ENCODE measurements at regions not wholly inside any gene's neighbourhood (a gene's known extent, or its start where the extent isn't known, plus 50 kb on each side); places are given as distances from the start of the nearest gene placed in this dataset.

GRCh38 chr21:43355266-43355924 is 71.5 kb downstream of the SIK1 start:
- TF ChIP-seq FOSL2 (IDR thresholded peaks at IDR 0.05), result no peak
- TF ChIP-seq FOSL2 (CRISPR knock-in tag; IDR thresholded peaks at IDR 0.05), result no peak
- no peak for TF ChIP-seq BCL3 (IDR thresholded peaks at IDR 0.05)
- no peak for TF ChIP-seq CTCF (IDR thresholded peaks at IDR 0.05)
- no peak for TF ChIP-seq RNF2 (IDR thresholded peaks at IDR 0.05; ENCODE audit: borderline replicate concordance, low read depth)
- no peak for TF ChIP-seq HOXB5 (CRISPR knock-in tag; IDR thresholded peaks at IDR 0.05)
- TF ChIP-seq ESRRA (IDR thresholded peaks at IDR 0.05; ENCODE audit: borderline replicate concordance, low read length), result no peak
- FAIRE-seq, result no peak
- 89% methylated on average over 18 of the region's 25 CpGs for WGBS (ENCODE audit: missing lambda C conversion rate)
- CTCF ChIA-PET, result interaction anchor here (1.2 kb wide), 1 partner anchor 12 kb away, joined by 3 read pairs; no protein-coding TSS in a partner anchor
- peak overlapping the region in 1 of 2 experiments; percentile 32; a peak in 3 of 6 replicates for H3K27ac ChIP-seq
- no peaks in the 10 kb centered on the region; the same call in 2 of the 3 replicates for H3K4me1 ChIP-seq
- no peaks in the 10 kb centered on the region for H3K9me3 ChIP-seq
- ATAC-seq, result no peak; a peak in 1 of 6 replicates
- POLR2A ChIA-PET, result no interaction called here
- no peak overlapping the region for H3K4me2 ChIP-seq
- no peak for DNase-seq (ENCODE audit: low read depth in 1 of 2, low spot score in 1 of 2)
- H3K4me3 ChIP-seq, result no peak overlapping the region

- FAIRE-seq (no peak), ATAC-seq (no peak), DNase-seq (ENCODE audit: low read depth in 1 of 2, low spot score in 1 of 2) (no peak)
- TF ChIP-seq RCOR1 (IDR thresholded peaks at IDR 0.05; ENCODE audit: low read depth, low read length) (no peak), MAFK (IDR thresholded peaks at IDR 0.05; ENCODE audit: partially characterized antibody) (no peak), USF2 (IDR thresholded peaks at IDR 0.05) (no peak), EHMT2 (IDR thresholded peaks at IDR 0.05; ENCODE audit: low read depth) (no peak), BHLHE40 (IDR thresholded peaks at IDR 0.05; ENCODE audit: low read depth, low read length) (no peak), NR3C1 (IDR thresholded peaks at IDR 0.05) (no peak), HOXB5 (CRISPR knock-in tag; IDR thresholded peaks at IDR 0.05) (no peak)
- ChIA-PET POLR2A (no interaction called here), CTCF (interaction anchor here (1.2 kb wide), 1 partner anchor 11 kb away, joined by 3 read pairs; no protein-coding TSS in a partner anchor)
- H3K4me2 ChIP-seq, result no peak overlapping the region
- H3K9me3 ChIP-seq, result no peaks in the 10 kb centered on the region
- WGBS (ENCODE audit: missing lambda C conversion rate), result 87% methylated on average over 4 of the region's 4 CpGs
- no peak overlapping the region for H3K4me3 ChIP-seq
- no peak overlapping the region for H3K27ac ChIP-seq
- no peaks in the 10 kb centered on the region; the same call in 2 of the 3 replicates for H3K4me1 ChIP-seq
Measured at GRCh38 chr21:43354666-43355065, 72.3 kb downstream of the SIK1 start.

GRCh38 chr21:43354026-43354420 is 72.9 kb downstream of the SIK1 start:
- Histone ChIP-seq H3K9me3 (no peaks in the 10 kb centered on the region), H3K4me2 (no peak overlapping the region), H3K4me1 (no peaks in the 10 kb centered on the region; the same call in 2 of the 3 replicates), H3K4me3 (no peak overlapping the region), H3K27ac (peak overlapping the region in 1 of 2 experiments; percentile 16; a peak in 1 of 6 replicates)
- DNase-seq (ENCODE audit: low read depth in 1 of 2, low spot score in 1 of 2), result no peak
- POLR2A ChIA-PET, result no interaction called here
- no peak for FAIRE-seq
- ATAC-seq, result no peak
- CTCF ChIA-PET, result interaction anchor here (1.2 kb wide), 1 partner anchor 11 kb away, joined by 3 read pairs; no protein-coding TSS in a partner anchor
- WGBS (ENCODE audit: missing lambda C conversion rate), result 75% methylated on average over 4 of the region's 14 CpGs
- TF ChIP-seq RNF2 (IDR thresholded peaks at IDR 0.05; ENCODE audit: borderline replicate concordance, low read depth), result no peak
- no peak for TF ChIP-seq CHD4 (IDR thresholded peaks at IDR 0.05; ENCODE audit: borderline replicate concordance)
